Right lobe of liver (tissue), 4 donors: ENCODE measurements at regions not wholly inside any gene's neighbourhood (a gene's known extent, or its start where the extent isn't known, plus 50 kb on each side); places are given as distances from the start of the nearest gene placed in this dataset.

Experiments
- POLR2A ChIP-seq: fragments of 450-650 bp; IDR thresholded peaks from one replicate; pipeline ENCODE4 v1.6.1; 2017; ENCODE audit warnings: antibody characterized with exemption, mild to moderate bottlenecking
- TF ChIP-seq, protein P1 (sequence below), 4 donors: fragments of 200-600 bp in 3 of 4; fragments of 450-650 bp in 1 of 4; IDR thresholded peaks; one replicate each; pipeline versions ENCODE4 v1.5.1 to v1.8.0; 2016 to 2022; ENCODE audit warnings: antibody characterized with exemption in 4 of 4, mild to moderate bottlenecking in 2 of 4
- donor health status: DM: no; HTN: no; CAD: no.
- donor health status: DM: no; HTN: no; CAD: no.
- donor health status: DM: no; HTN: yes; CAD: no.

DNA sequence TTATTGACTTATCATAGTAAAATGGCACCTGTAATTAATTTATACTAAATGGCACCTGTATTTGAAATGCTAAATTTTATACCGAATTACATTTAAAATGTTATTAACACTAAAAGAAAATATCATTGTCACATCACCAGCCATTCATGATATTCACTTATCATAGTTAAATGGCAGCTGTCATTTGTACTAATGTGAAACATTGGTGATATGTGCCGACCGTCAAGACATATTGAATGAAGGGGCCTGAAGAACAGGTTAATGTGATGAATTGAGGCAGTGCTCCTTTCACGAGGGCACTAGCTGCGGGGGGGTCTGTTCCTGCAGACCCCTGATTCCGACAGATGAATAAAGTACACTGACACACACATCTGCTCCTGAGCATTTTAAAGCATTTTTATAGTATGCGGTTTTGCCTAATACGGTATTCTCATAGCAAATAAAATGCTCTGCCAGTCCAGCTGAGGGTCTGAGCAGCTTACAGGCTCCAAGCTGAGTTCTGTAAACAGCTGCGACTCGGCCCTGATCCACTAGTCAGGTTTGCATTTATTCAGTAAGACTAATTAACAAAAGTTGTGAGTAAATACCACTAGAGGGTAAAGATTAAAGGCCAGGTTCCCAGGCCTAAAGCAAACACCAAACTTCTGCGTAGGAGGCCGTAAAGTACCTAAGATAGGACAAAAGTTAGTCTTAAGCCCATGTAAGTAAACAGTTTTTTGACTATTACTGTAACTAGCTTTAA, 593.4 kb upstream of the NETO1 start:
- no peak for TF ChIP-seq POLR2A
- TF ChIP-seq, protein P1, sequence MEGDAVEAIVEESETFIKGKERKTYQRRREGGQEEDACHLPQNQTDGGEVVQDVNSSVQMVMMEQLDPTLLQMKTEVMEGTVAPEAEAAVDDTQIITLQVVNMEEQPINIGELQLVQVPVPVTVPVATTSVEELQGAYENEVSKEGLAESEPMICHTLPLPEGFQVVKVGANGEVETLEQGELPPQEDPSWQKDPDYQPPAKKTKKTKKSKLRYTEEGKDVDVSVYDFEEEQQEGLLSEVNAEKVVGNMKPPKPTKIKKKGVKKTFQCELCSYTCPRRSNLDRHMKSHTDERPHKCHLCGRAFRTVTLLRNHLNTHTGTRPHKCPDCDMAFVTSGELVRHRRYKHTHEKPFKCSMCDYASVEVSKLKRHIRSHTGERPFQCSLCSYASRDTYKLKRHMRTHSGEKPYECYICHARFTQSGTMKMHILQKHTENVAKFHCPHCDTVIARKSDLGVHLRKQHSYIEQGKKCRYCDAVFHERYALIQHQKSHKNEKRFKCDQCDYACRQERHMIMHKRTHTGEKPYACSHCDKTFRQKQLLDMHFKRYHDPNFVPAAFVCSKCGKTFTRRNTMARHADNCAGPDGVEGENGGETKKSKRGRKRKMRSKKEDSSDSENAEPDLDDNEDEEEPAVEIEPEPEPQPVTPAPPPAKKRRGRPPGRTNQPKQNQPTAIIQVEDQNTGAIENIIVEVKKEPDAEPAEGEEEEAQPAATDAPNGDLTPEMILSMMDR (IDR thresholded peaks at IDR 0.05): no peak
